Activated CD4-positive, alpha-beta T cell treated with anti-CD3 and anti-CD28 coated beads, Interleukin-2, amount 10 ng/mL, durations not matched to agents 24 days and 14 days (primary cell): ENCODE measurements at regions not wholly inside any gene's neighbourhood (a gene's known extent, or its start where the extent isn't known, plus 50 kb on each side); places are given as distances from the start of the nearest gene placed in this dataset.
A peak's percentile ranks its signal among the peaks of the same experiment; 100 is the strongest.

Experiments used
- DNase-seq: peaks from one replicate; pipeline ENCODE4 v3.0.0; 2022
- H3K27ac Mint-ChIP-seq: one replicate; pipeline ENCODE4 v1.8.0; 2022; ENCODE audit warnings: mild to moderate bottlenecking, mixed read lengths
- H3K27me3 Mint-ChIP-seq: one replicate; pipeline ENCODE4 v1.8.0; 2022; ENCODE audit warnings: mixed read lengths
- H3K36me3 Mint-ChIP-seq: one replicate; pipeline ENCODE4 v1.8.0; 2022; ENCODE audit warnings: low read depth, mild to moderate bottlenecking, mixed read lengths
- H3K4me1 Mint-ChIP-seq: one replicate; pipeline ENCODE4 v1.8.0; 2021; ENCODE audit warnings: mixed read lengths
- H3K4me3 Mint-ChIP-seq: one replicate; pipeline ENCODE4 v1.8.0; 2022; ENCODE audit warnings: mild to moderate bottlenecking, moderate library complexity, mixed read lengths
- H3K9me3 Mint-ChIP-seq: one replicate; pipeline ENCODE4 v1.8.0; 2021; ENCODE audit warnings: mixed read lengths
- intact Hi-C: fragments of 100-400 bp; cut with micrococcal nuclease; formaldehyde crosslinking; loops from one replicate; pipeline ENCODE4 v1.15.1; 2023

GRCh38 chr7:51471981-51472296, 155.3 kb upstream of the COBL start:
- intact Hi-C loops = no loop called here
- H3K9me3 Mint-ChIP-seq = no peaks in the 10 kb centered on the region
- no peak for DNase-seq
- peaks cover 19% of the 10 kb centered on the region for H3K27me3 Mint-ChIP-seq
- H3K27ac Mint-ChIP-seq = no peak overlapping the region
- no peaks in the 10 kb centered on the region for H3K36me3 Mint-ChIP-seq
- peaks cover 11% of the 10 kb centered on the region for H3K4me1 Mint-ChIP-seq
- no peak overlapping the region for H3K4me3 Mint-ChIP-seq

DNA sequence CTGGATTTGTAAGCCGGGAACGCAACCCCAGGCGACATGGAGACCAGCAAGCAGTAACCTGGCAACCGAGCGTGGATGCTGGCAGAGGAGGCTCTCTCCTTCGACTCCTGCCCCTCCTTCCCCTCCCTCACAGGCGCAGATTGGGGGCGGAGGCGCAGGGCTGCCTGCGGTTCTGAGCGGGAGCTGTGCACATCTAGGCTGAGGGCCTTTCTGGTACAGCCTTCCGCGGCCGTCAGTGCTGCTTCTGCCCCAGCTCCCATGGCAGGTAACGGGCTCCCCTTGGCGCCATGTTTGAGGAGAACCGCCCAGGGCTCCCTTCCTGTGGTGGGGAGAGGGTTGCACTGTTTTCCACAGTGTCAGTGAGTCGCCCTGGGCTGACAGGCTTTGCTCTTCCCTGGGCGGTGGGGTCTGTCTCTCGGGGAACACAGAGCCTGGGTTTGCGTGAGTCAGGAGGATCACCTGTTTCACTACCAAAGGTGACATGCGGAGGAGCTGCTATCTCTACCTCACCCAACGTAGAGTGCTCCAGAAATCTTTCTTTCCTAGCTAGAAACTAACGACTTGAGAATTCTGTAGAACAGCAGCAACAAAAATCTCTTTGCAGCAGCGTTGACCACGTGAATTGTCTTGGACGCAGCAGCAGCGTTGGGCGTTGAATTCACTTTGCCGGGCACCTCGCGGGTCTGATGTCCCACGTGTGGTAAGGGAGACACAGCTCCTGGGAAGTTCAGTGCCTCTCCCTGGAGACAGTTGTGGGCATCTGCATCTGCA, 154.8 kb upstream of the COBL start:
- DNase-seq = no peak
- Mint-ChIP-seq H3K9me3 (no peaks in the 10 kb centered on the region), H3K27me3 (peaks cover 19% of the 10 kb centered on the region), H3K36me3 (no peaks in the 10 kb centered on the region), H3K4me1 (peaks cover 11% of the 10 kb centered on the region), H3K27ac (no peak overlapping the region), H3K4me3 (no peak overlapping the region)
- intact Hi-C loops = no loop called here

DNA sequence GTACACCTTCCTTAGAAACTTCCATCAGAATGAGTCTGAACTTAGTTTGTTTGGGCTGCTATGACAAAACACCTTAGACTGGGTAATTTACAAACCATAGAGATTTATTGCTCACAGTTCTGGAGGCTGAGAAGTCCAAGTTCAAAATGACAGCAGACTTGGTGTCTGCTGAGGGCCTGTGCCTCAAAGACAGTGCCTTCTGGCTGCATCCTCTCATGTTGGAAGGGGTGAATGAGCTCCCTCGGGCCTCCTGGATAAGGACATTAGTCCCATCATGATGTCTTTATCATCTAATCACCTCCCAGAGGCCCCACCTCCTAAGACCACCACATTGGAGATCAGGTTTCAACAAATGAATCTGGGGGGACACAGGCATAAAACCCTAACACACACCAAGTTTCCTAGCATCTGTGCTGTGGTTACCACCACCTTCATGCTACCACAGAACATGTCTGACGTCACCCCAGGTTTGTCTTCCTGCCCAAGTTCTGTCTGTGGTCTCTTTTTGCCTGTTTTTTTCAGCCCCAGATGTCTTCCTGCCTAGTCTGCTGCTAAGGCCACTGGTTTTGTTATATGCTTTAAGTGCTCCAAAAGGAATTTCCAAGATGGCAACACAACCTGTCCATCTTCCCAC, 150.9 kb upstream of the COBL start:
- Mint-ChIP-seq H3K9me3 (peaks cover 3% of the 10 kb centered on the region), H3K4me1 (peaks cover 11% of the 10 kb centered on the region), H3K27ac (peak overlapping the region; percentile 21), H3K36me3 (no peaks in the 10 kb centered on the region), H3K27me3 (peaks cover 19% of the 10 kb centered on the region), H3K4me3 (no peak overlapping the region)
- peak; percentile 82 for DNase-seq
- intact Hi-C loops = no loop called here

DNA sequence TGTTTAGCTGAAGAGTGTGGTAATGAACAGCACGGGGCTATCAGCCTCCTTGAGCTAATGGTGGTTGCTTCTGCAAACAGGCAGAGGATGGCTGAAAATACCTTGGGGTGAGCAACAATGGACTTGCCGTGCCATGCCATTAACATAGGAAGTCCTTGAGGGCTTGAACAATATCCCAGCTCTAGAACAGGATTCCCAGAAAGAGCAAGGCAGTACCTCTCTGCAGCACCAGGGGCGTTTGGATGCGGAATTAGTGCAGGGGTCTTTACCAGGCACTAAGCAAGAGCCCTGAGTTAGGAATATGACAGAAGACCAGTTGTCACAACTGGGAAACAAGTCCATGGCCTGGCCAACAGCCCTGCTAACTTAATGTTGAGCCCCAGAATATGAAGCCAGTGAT, 143.2 kb upstream of the COBL start:
- intact Hi-C loops = no loop called here
- Mint-ChIP-seq H3K27me3 (no peaks in the 10 kb centered on the region), H3K4me3 (no peak overlapping the region), H3K4me1 (no peaks in the 10 kb centered on the region), H3K27ac (no peak overlapping the region), H3K36me3 (no peaks in the 10 kb centered on the region), H3K9me3 (peaks cover 3% of the 10 kb centered on the region)
- DNase-seq = no peak

DNA sequence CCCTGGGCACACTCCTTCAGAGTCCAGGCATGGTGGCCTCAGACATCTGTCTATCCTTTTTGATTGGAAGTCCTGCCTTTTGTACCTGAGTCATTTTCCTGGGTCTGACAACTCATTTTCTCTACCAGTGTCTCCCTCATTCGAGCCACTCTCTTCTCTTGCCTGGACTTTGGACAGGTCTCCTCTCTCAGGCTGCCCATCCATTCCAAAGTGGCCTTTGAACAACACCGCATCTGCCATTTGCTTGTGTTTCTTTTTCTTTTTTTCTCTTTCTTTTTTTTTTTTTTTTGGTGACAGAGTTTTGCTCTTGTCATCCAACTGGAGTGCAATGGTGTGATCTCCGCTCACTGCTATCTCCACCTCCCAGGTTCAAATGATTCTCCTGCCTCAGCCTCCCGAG, 142.1 kb upstream of the COBL start:
- intact Hi-C loops = no loop called here
- H3K4me3 Mint-ChIP-seq = no peak overlapping the region
- peaks cover 3% of the 10 kb centered on the region for H3K9me3 Mint-ChIP-seq
- no peaks in the 10 kb centered on the region for H3K36me3 Mint-ChIP-seq
- H3K27ac Mint-ChIP-seq = no peak overlapping the region
- no peak for DNase-seq
- no peaks in the 10 kb centered on the region for H3K4me1 Mint-ChIP-seq
- no peaks in the 10 kb centered on the region for H3K27me3 Mint-ChIP-seq

GRCh38 chr7:51457079-51457478, 140.5 kb upstream of the COBL start:
- Mint-ChIP-seq H3K27ac (no peak overlapping the region), H3K27me3 (no peaks in the 10 kb centered on the region), H3K4me1 (no peaks in the 10 kb centered on the region), H3K9me3 (no peaks in the 10 kb centered on the region), H3K36me3 (no peaks in the 10 kb centered on the region), H3K4me3 (no peak overlapping the region)
- intact Hi-C loops = no loop called here
- DNase-seq = no peak

- intact Hi-C loops = no loop called here
- Mint-ChIP-seq H3K4me3 (no peak overlapping the region), H3K27me3 (no peaks in the 10 kb centered on the region), H3K4me1 (no peaks in the 10 kb centered on the region), H3K9me3 (no peaks in the 10 kb centered on the region), H3K36me3 (no peaks in the 10 kb centered on the region), H3K27ac (no peak overlapping the region)
- DNase-seq = no peak
These were observed 139.9 kb upstream of the COBL start for GRCh38 chr7:51456431-51457060.

- H3K4me3 Mint-ChIP-seq = no peak overlapping the region
- H3K9me3 Mint-ChIP-seq = no peaks in the 10 kb centered on the region
- no peaks in the 10 kb centered on the region for H3K4me1 Mint-ChIP-seq
- no peaks in the 10 kb centered on the region for H3K27me3 Mint-ChIP-seq
- no peaks in the 10 kb centered on the region for H3K36me3 Mint-ChIP-seq
- DNase-seq = no peak
- intact Hi-C loops = no loop called here
- no peak overlapping the region for H3K27ac Mint-ChIP-seq
These were observed 139.3 kb upstream of the COBL start for GRCh38 chr7:51455948-51456347.

GRCh38 chr7:51455513-51455912, 138.9 kb upstream of the COBL start:
- Mint-ChIP-seq H3K27ac (no peak overlapping the region), H3K9me3 (no peaks in the 10 kb centered on the region), H3K36me3 (no peaks in the 10 kb centered on the region), H3K27me3 (no peaks in the 10 kb centered on the region), H3K4me3 (no peak overlapping the region), H3K4me1 (no peaks in the 10 kb centered on the region)
- intact Hi-C loops = no loop called here
- DNase-seq = no peak

DNA sequence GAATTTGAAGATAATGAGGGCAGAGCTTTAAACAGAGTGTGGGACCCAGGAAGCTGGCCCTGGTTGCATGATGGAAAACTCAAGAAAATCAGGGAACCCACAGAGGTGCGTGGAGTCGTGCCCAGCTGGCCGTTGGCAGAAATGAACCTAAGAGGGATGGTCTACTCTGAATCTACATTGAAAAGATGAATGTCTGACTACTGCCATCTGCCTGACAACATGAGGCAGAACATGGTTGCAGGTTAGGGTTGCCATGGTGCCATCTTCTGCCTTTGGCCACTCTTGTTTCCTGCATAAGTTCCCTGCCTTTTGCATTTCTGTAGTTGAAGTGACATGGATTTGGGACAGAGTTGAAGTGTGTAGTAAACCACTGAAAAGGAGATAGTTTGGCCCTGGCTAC, 138.5 kb upstream of the COBL start:
- Mint-ChIP-seq H3K27ac (no peak overlapping the region), H3K4me3 (no peak overlapping the region), H3K36me3 (no peaks in the 10 kb centered on the region), H3K4me1 (no peaks in the 10 kb centered on the region), H3K27me3 (no peaks in the 10 kb centered on the region), H3K9me3 (no peaks in the 10 kb centered on the region)
- no peak for DNase-seq
- intact Hi-C loops = no loop called here

GRCh38 chr7:51452694-51453093, 136.1 kb upstream of the COBL start:
- DNase-seq = no peak
- intact Hi-C loops = no loop called here
- no peaks in the 10 kb centered on the region for H3K36me3 Mint-ChIP-seq
- H3K9me3 Mint-ChIP-seq = no peaks in the 10 kb centered on the region
- no peaks in the 10 kb centered on the region for H3K4me1 Mint-ChIP-seq
- H3K27me3 Mint-ChIP-seq = no peaks in the 10 kb centered on the region
- no peak overlapping the region for H3K4me3 Mint-ChIP-seq
- H3K27ac Mint-ChIP-seq = no peak overlapping the region

- Mint-ChIP-seq H3K27me3 (no peaks in the 10 kb centered on the region), H3K27ac (no peak overlapping the region), H3K9me3 (no peaks in the 10 kb centered on the region), H3K4me1 (no peaks in the 10 kb centered on the region), H3K4me3 (no peak overlapping the region), H3K36me3 (no peaks in the 10 kb centered on the region)
- DNase-seq = no peak
- intact Hi-C loops = no loop called here
These were observed 135.3 kb upstream of the COBL start for GRCh38 chr7:51451751-51452476.

DNA sequence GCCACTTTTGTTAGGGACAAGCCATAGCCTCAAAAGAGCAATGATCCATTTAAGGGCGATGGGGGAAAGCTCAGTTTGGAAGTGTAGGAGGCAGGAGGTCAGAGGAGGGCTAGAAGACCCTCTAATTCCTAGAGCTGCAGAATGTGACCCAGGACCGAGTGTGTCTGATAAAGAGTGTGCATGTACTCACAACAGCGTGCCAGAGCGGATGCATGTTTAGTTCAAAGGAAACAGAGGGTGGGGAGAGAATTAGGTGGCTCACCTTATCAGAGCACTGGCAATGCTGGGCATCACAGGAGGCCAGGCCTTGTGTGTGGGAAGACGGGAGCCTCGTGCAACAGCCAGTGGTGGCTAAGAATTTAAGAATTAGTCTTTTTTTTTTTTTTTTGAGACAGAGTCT, 133.9 kb upstream of the COBL start:
- H3K36me3 Mint-ChIP-seq = no peaks in the 10 kb centered on the region
- H3K4me3 Mint-ChIP-seq = no peak overlapping the region
- intact Hi-C loops = no loop called here
- H3K27me3 Mint-ChIP-seq = no peaks in the 10 kb centered on the region
- H3K4me1 Mint-ChIP-seq = no peaks in the 10 kb centered on the region
- DNase-seq = no peak
- no peaks in the 10 kb centered on the region for H3K9me3 Mint-ChIP-seq
- no peak overlapping the region for H3K27ac Mint-ChIP-seq

DNA sequence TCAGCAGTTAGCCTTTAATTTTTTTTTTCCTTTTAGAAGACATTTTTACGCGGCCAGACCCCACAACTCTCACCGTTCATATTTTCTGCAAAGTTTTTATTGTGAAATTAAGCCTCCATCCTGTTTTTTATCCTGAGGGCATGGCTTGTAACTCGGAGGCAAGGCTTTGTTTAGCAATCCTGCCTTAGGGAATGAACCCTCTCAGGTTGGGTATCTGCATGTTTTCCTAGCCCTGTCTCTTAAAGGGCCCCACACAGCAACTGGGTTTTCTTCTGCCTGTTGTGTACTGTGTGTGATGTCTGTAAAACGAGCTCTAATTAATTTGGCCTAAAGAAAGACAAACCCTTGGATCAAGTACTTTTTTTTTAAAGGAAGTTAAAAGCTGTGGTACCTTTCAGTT, 130.2 kb upstream of the COBL start:
- intact Hi-C loops = no loop called here
- no peak overlapping the region for H3K27ac Mint-ChIP-seq
- H3K36me3 Mint-ChIP-seq = no peaks in the 10 kb centered on the region
- no peaks in the 10 kb centered on the region for H3K4me1 Mint-ChIP-seq
- no peak overlapping the region for H3K4me3 Mint-ChIP-seq
- H3K9me3 Mint-ChIP-seq = peaks cover 8% of the 10 kb centered on the region
- no peak for DNase-seq
- H3K27me3 Mint-ChIP-seq = no peaks in the 10 kb centered on the region
